OCI-LY7 (cell line): ENCODE measurements at regions not wholly inside any gene's neighbourhood (a gene's known extent, or its start where the extent isn't known, plus 50 kb on each side); places are given as distances from the start of the nearest gene placed in this dataset.

Experiments used
- CTCF ChIP-seq: fragments of 200-600 bp; sonication (generic); conservative IDR thresholded peaks from 2 replicates; pipeline ENCODE4 v1.5.1; 2014; ENCODE audit warnings: mild to moderate bottlenecking, antibody characterized with exemption, low read length, moderate library complexity, mixed read lengths
- EZH2phosphoT487 ChIP-seq: fragments of 200-600 bp; sonication (generic); IDR thresholded peaks from 2 replicates; pipeline ENCODE4 v1.6.1; 2018; ENCODE audit warnings: low read depth, borderline replicate concordance, mild to moderate bottlenecking, mixed run types, antibody characterized with exemption, low read length, moderate library complexity, mixed read lengths

GRCh38 chr10:37727491-37728352 is 129.7 kb downstream of the ZNF248 start:
- TF ChIP-seq EZH2phosphoT487 = no peak
- no peak for TF ChIP-seq CTCF
